Dendritic cell treated with granulocyte-macrophage colony-stimulating factor and Interleukin-4, amounts not matched to agents 40 ng/mL and 50 ng/mL, for 4 days (primary cell): ENCODE measurements at regions not wholly inside any gene's neighbourhood (a gene's known extent, or its start where the extent isn't known, plus 50 kb on each side); places are given as distances from the start of the nearest gene placed in this dataset.

ENCODE experiments used
- H3K27ac Mint-ChIP-seq: one replicate; pipeline ENCODE4 v1.8.0; 2022; ENCODE audit warnings: mild to moderate bottlenecking, mixed read lengths
- H3K27me3 Mint-ChIP-seq: one replicate; pipeline ENCODE4 v1.8.0; 2022; ENCODE audit warnings: mild to moderate bottlenecking, mixed read lengths
- H3K36me3 Mint-ChIP-seq: one replicate; pipeline ENCODE4 v1.8.0; 2022; ENCODE audit warnings: low read depth, mixed read lengths
- H3K4me1 Mint-ChIP-seq: one replicate; pipeline ENCODE4 v1.8.0; 2022; ENCODE audit warnings: low read depth, mixed read lengths
- H3K4me3 Mint-ChIP-seq: one replicate; pipeline ENCODE4 v1.8.0; 2022; ENCODE audit warnings: mild to moderate bottlenecking, moderate library complexity, mixed read lengths
- H3K9me3 Mint-ChIP-seq: one replicate; pipeline ENCODE4 v1.8.0; 2022; ENCODE audit warnings: mixed read lengths
- intact Hi-C: fragments of 100-400 bp; cut with micrococcal nuclease; formaldehyde crosslinking; loops from one replicate; pipeline ENCODE4 v1.15.0; 2022

DNA sequence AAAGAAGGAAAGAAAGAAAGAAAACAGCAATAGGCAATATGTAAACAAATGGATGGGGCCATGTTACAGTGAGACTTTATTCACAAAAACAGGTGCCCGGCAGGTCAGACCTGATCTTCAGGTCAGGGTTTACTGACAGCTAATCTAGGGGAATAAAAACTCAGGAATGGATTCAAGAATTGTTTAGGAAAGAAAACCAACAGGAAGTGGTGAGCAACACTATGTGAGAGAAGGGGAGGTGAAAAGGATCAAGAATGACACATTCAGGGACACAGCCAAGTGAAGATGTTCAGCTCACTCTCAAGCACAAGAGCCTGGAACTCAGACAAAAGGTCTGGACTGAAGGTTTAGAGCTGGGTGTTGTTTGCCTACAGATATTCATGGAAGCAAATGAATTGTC is 244.5 kb downstream of the EFNB2 start:
- Mint-ChIP-seq H3K4me1 (no peaks in the 10 kb centered on the region), H3K36me3 (no peaks in the 10 kb centered on the region), H3K27me3 (no peaks in the 10 kb centered on the region), H3K9me3 (peaks cover 40% of the 10 kb centered on the region), H3K27ac (no peak overlapping the region), H3K4me3 (no peak overlapping the region)
- intact Hi-C loops = no loop called here

DNA sequence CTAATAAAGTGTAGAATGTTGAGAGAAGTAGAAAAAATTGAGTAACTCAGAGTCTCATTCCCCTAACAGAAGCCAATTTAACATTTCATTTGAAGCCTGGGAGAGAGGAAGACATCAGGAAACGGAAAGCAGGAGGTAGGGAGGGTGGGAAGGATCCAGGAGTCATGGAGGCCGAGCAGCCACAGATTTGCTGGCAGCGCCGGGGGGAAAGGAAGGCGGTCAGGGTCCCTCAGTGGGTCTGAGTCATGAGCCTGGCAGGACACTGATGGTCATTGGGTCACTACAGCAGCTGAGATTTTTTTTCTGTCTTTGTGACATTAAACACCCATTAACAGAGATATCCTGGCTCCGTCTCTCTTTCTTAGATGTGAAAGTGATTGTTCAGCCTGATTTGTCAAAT is 248.1 kb downstream of the EFNB2 start:
- Mint-ChIP-seq H3K4me3 (no peak overlapping the region), H3K4me1 (no peaks in the 10 kb centered on the region), H3K27ac (no peak overlapping the region), H3K36me3 (no peaks in the 10 kb centered on the region), H3K27me3 (no peaks in the 10 kb centered on the region), H3K9me3 (peaks cover 48% of the 10 kb centered on the region)
- intact Hi-C loops = no loop called here

DNA sequence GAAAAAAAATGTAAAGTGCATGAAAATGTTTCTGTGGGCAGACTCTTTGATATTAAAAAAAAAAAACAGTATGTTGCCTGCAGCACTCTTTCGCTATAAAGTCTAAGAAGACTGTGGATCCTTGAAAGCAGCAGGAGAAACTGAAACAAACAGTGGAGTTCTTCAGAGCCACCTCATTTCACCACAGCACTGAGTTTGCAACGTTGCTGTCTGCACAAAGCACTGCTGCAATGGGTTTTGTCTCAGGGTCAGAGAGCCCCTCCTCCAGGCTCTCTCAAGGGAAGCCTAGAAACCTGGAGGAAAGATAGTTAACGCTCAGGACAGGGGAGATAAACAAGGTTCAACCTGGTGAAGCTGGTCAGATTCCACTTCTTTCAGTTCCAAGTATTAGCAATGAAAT is 248.7 kb downstream of the EFNB2 start:
- no peaks in the 10 kb centered on the region for H3K27me3 Mint-ChIP-seq
- H3K4me3 Mint-ChIP-seq = no peak overlapping the region
- no peaks in the 10 kb centered on the region for H3K36me3 Mint-ChIP-seq
- intact Hi-C loops = no loop called here
- no peak overlapping the region for H3K27ac Mint-ChIP-seq
- no peaks in the 10 kb centered on the region for H3K4me1 Mint-ChIP-seq
- H3K9me3 Mint-ChIP-seq = peaks cover 48% of the 10 kb centered on the region

DNA sequence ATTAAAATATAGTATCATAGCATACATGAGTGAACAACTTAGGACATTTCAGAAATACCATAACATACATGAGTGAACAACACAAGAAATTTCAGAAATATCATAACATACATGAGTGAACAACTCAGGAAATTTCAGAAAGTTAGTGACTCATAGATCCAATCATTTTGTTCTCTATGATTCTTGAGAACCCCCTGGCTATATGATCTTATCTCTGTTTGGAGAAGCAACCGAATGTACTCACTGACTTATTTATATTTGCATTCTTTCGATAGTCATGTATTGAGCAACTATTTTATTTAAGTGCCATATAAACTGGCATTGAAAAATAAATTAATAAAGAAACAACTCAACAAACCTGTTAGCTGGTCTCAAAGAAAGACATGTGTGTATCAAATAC is 251.1 kb downstream of the EFNB2 start:
- intact Hi-C loops = no loop called here
- Mint-ChIP-seq H3K4me3 (no peak overlapping the region), H3K36me3 (no peaks in the 10 kb centered on the region), H3K4me1 (no peaks in the 10 kb centered on the region), H3K27me3 (no peaks in the 10 kb centered on the region), H3K27ac (no peak overlapping the region), H3K9me3 (peaks cover 28% of the 10 kb centered on the region)

DNA sequence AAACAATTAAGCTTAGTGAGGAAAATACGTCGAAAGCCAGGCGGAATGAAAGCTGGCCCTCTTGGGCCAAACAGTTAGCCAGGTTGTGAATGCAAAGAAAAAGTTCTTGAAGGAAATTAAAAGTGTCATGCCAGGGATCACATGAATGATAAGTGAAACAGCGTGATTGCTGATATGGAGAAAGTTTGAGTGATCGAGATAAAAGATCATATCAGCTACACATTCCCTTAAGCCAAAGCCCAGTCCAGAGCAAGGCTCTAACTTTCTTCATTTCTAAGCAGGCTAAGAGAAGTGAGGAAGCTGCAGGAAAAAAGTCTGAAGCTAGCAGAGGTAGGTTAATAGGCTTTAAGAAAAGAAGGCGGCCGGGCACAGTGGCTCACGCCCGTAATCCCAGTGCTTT is 254.0 kb downstream of the EFNB2 start:
- peaks cover 11% of the 10 kb centered on the region for H3K9me3 Mint-ChIP-seq
- intact Hi-C loops = no loop called here
- no peaks in the 10 kb centered on the region for H3K36me3 Mint-ChIP-seq
- no peak overlapping the region for H3K4me3 Mint-ChIP-seq
- no peak overlapping the region for H3K27ac Mint-ChIP-seq
- no peaks in the 10 kb centered on the region for H3K4me1 Mint-ChIP-seq
- no peaks in the 10 kb centered on the region for H3K27me3 Mint-ChIP-seq

DNA sequence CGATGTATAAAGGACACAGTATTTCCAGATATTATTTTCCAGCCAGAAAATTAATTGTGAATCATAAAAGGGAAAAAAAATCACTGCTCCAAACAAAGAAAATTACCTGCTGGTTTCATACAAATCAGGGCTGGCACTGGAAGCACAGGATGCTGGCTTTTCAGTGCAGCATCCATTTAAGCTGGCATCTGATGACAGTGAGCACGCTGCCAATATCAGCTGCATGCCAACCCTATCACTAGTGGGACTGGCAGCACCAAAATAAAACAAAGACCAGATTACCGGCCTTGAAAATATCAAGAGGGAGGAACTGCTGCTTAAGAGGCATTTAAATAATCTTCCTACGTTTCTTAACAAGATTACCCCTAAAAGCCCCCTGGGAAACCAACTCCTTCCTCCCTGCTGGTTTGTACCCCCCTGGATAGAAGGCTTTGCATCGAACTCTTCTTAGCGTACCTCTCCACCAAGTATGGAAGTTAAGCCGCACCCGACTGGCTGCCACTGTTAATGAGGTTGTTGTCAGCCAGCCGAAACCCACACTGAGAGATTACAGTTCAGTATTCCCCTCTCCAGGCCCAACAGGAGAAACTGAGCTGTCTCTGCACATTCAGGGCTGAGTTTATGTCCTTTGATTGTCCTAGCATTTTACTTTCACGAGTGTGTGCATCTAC is 257.8 kb downstream of the EFNB2 start:
- no peaks in the 10 kb centered on the region for H3K36me3 Mint-ChIP-seq
- H3K4me1 Mint-ChIP-seq = no peaks in the 10 kb centered on the region
- no peak overlapping the region for H3K4me3 Mint-ChIP-seq
- no peaks in the 10 kb centered on the region for H3K27me3 Mint-ChIP-seq
- no peaks in the 10 kb centered on the region for H3K9me3 Mint-ChIP-seq
- no peak overlapping the region for H3K27ac Mint-ChIP-seq
- intact Hi-C loops = no loop called here

DNA sequence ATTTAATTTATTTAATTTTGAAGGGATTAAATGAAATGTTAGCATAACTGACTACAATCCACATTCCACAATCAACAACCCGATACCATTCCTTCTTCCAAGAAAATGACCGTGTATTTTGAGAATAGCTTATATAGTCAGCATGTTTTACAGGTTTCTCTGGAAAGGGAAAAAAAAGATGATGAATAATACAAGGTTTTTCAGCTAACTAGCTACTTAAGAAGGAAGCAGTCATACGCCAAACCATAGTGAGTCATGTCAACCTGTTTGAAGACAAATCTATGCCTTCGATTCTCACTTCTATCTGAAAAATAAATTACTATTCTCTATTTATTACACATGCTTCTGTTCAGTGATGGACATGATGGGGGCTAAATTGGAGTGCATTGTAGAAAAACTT is 258.6 kb downstream of the EFNB2 start:
- Mint-ChIP-seq H3K27ac (no peak overlapping the region), H3K36me3 (no peaks in the 10 kb centered on the region), H3K4me3 (no peak overlapping the region), H3K9me3 (peaks cover 3% of the 10 kb centered on the region), H3K4me1 (no peaks in the 10 kb centered on the region), H3K27me3 (no peaks in the 10 kb centered on the region)
- intact Hi-C loops = no loop called here

DNA sequence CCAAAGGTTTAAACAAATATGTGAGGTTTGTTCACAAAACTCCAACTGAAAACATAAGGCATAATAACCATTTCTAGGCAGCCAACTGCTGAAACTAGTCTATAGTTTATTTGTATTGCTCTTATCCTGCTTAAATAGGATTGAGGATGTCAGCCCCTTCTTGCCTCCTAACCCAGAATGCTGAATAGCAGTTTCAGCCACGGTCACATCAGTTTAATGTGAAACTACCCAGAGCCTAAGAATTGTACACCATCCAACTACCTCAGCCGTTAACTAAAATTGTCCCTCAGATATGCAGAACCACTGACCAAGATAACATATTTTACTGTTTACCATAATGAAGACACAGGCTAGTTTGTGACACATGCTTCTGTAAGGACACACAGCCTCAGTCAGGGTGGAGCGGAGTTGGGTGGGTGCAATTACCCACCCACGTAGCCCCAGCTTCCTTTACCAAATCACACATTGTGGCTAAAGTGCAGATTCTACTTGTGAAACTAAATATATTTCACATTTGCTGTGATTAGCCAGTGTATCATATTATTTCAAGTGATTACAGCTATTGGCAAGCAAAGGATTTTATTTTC is 259.9 kb downstream of the EFNB2 start:
- H3K27me3 Mint-ChIP-seq = no peaks in the 10 kb centered on the region
- H3K27ac Mint-ChIP-seq = no peak overlapping the region
- intact Hi-C loops = no loop called here
- H3K9me3 Mint-ChIP-seq = peaks cover 11% of the 10 kb centered on the region
- H3K4me1 Mint-ChIP-seq = no peaks in the 10 kb centered on the region
- H3K36me3 Mint-ChIP-seq = no peaks in the 10 kb centered on the region
- H3K4me3 Mint-ChIP-seq = no peak overlapping the region

DNA sequence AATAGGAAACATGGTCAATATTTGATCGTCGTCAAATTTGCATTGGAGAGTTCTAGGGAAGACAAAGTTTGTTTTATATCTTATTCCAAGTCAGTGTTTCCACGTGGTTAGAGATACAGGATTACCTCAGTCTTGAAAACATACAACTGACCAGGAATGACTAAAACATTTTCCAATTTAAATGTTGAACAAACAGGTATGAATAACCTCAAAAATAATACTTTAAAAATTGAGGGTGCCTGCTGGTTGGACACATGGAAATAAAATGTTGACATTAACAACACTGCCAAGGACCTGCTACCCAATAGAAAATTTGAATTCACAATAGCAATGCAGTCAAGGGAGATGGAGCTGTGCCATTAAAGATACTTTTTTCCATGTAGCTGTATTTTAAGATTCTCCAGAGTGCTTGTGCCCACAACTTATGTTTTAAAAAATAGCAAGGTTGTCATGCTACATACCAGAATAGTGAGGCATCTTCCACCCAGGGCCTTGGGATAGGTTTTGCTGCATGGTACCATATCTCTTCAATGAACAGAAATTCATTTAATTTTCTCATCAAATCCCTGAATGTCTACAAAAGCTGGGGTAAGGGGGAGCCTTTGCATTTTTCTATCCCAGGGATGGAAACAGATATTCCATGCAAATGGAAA is 260.8 kb downstream of the EFNB2 start:
- intact Hi-C loops = no loop called here

DNA sequence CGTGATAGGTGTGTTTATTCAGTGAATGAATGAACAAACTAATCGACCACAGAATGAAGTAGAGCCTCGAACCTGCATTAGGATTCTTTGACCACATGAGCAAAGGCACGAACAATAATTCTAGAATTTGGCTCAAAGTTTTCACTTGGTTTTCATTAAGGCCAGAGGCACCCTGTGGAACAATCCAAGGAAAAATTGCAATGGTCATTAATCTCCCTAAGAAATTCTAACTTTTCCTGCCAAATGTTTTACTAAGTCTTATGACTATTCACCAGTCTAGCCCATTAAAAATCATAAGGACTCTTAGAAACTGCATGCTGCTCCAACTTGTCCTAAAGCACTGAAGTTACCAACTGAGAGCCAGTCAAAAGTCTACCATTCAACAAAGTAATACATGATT is 271.7 kb downstream of the EFNB2 start:
- H3K9me3 Mint-ChIP-seq = peaks cover 49% of the 10 kb centered on the region
- intact Hi-C loops = no loop called here
- no peaks in the 10 kb centered on the region for H3K27me3 Mint-ChIP-seq
- no peak overlapping the region for H3K27ac Mint-ChIP-seq
- H3K4me1 Mint-ChIP-seq = no peaks in the 10 kb centered on the region
- H3K4me3 Mint-ChIP-seq = no peak overlapping the region
- no peaks in the 10 kb centered on the region for H3K36me3 Mint-ChIP-seq

More for the DNA sequence above, 260.8 kb downstream of the EFNB2 start:
- no peak overlapping the region for H3K4me3 Mint-ChIP-seq
- peaks cover 20% of the 10 kb centered on the region for H3K9me3 Mint-ChIP-seq
- H3K27ac Mint-ChIP-seq = no peak overlapping the region
- H3K27me3 Mint-ChIP-seq = no peaks in the 10 kb centered on the region
- H3K36me3 Mint-ChIP-seq = no peaks in the 10 kb centered on the region
- no peaks in the 10 kb centered on the region for H3K4me1 Mint-ChIP-seq

DNA sequence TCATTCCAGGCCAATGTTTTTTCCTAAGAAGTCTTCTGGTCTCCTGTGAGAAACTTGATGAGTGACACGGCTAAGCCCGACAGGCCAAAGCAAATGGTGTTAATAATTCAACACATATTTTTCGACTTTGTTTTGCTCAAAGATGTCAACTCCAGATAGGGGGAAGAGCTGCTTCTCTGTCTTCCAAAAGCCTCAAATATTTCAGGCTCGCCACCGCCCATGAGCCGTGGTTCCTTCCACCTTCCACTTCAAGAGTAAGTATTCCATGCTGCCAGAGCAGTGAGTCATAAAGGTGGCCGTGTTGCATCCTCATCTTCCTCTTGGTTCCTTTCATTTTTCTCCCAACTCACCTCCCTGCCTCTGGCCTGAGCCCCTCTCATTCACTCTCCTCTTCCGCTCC is 272.6 kb downstream of the EFNB2 start:
- intact Hi-C loops = no loop called here
- no peaks in the 10 kb centered on the region for H3K4me1 Mint-ChIP-seq
- H3K9me3 Mint-ChIP-seq = peaks cover 52% of the 10 kb centered on the region
- no peaks in the 10 kb centered on the region for H3K36me3 Mint-ChIP-seq
- H3K27me3 Mint-ChIP-seq = no peaks in the 10 kb centered on the region
- no peak overlapping the region for H3K4me3 Mint-ChIP-seq
- H3K27ac Mint-ChIP-seq = no peak overlapping the region

DNA sequence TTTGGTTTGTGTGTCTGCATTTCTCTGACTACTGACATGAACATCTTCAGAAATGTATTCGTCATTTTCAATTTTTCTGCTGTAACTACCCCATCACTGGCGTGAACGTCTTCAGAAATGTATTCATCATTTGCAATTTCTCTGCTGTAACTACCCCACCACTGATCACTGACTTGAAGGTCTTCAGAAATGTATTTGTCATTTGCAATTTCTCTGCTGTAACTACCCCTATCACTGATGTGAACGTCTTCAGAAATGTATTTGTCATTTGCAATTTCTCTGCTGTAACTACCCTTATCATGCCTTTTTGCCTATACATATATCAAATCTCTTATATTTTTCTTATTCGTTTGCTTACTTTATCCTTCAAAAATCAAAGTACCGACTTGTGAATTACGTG is 274.0 kb downstream of the EFNB2 start:
- H3K36me3 Mint-ChIP-seq = no peaks in the 10 kb centered on the region
- intact Hi-C loops = no loop called here

DNA sequence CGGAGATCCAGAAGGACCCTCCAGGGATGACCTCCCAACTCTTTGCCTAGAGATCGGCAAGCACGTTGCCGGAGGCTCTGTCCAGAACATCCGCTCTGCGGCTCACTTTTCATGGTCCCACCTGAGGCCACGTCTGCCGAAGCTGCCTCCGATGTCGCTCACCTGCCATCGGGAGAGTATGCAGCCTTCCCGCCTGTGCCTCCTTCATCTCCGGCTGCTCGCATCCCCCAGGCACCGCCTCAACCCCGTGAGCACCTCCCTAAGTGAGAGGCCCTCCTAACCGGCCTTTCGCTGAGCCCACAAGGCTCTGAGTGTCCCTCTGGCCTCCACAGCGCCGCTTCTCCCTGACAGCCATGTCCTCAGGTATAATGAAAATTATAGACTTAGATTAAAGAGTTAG is 275.1 kb downstream of the EFNB2 start:
- Mint-ChIP-seq H3K36me3 (no peaks in the 10 kb centered on the region), H3K4me3 (no peak overlapping the region), H3K27ac (no peak overlapping the region), H3K4me1 (no peaks in the 10 kb centered on the region), H3K27me3 (no peaks in the 10 kb centered on the region), H3K9me3 (peaks cover 72% of the 10 kb centered on the region)
- intact Hi-C loops = no loop called here

More for the DNA sequence above, 274.0 kb downstream of the EFNB2 start:
- no peaks in the 10 kb centered on the region for H3K27me3 Mint-ChIP-seq
- H3K27ac Mint-ChIP-seq = no peak overlapping the region
- H3K4me3 Mint-ChIP-seq = no peak overlapping the region
- H3K9me3 Mint-ChIP-seq = peaks cover 63% of the 10 kb centered on the region
- H3K4me1 Mint-ChIP-seq = no peaks in the 10 kb centered on the region

DNA sequence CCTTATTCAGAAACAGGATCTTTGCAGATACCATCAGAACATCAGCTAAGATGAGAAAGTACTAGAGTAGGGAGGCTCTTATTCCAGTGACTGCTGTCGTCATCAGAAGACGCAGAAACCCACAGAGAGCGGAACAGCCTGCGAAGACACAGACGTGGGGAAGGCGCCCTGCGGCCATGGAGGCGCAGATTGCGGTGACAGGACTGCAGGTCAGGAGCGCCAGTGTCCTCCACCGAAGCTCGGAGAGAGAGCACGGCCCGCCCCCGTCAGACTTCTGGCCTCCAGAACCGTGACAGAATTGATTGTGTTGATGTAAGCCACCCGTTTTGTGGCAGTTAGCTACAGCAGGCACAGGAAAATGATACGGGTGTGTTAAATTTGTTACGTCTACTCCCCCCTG is 275.5 kb downstream of the EFNB2 start:
- Mint-ChIP-seq H3K4me1 (no peaks in the 10 kb centered on the region), H3K9me3 (peaks cover 74% of the 10 kb centered on the region), H3K27ac (no peak overlapping the region), H3K36me3 (no peaks in the 10 kb centered on the region), H3K27me3 (no peaks in the 10 kb centered on the region), H3K4me3 (no peak overlapping the region)
- intact Hi-C loops = no loop called here
